GM19238 (cell line): ENCODE measurements at regions not wholly inside any gene's neighbourhood (a gene's known extent, or its start where the extent isn't known, plus 50 kb on each side); places are given as distances from the start of the nearest gene placed in this dataset.

Experiments
- DNase-seq: peaks from one replicate; pipeline ENCODE4 v3.0.0; 2011; ENCODE audit warnings: low spot score; ENCODE audit not compliant: insufficient read length

- no peak for DNase-seq
Observed at GRCh38 chr7:91323626-91324158, 59.5 kb downstream of the FZD1 start.

GRCh38 chr7:91324663-91325062 lies 60.4 kb downstream of the FZD1 start:
- no peak for DNase-seq

DNA sequence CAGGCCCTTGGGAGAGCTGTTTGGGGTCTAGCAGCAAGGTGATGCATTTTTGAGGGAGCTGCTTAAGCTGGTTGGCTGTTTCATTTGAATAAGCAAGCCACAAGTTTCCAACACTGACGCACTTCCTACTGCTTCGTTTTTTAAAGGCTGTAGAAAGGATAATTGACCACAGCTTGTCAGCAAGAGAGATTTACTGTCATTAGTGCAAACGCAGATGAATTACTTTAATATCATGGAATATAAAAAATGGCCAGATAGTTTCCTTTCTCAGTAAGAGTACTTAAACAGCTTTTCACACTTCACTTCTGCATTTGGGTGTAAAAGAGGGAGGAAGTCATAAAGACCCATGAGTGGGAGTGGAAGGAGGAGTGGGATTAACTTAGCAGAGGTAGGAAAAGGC lies 61.5 kb downstream of the FZD1 start:
- DNase-seq = no peak

- DNase-seq = no peak
Observed at GRCh38 chr7:91326516-91327199, 62.4 kb downstream of the FZD1 start.

- no peak for DNase-seq
Observed at GRCh38 chr7:91327346-91327745, 63.1 kb downstream of the FZD1 start.

DNA sequence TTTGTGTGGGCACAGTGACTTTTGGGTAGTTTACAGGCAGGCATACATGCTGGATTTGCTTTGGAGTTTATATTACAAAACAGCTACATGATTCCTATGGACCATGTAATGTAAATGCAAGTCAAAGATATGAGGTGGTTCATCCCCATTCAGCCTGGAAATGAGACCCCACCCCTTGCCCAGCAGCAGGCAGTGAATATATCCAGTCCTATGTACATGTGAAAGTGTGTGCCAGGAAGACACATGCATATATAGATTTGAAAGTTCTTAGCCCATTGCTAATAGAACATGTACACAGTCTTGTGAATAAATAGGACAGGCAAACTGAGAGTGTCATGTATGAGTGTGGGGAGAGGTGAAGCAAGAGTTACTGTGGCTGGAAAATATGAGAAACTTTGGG lies 65.3 kb downstream of the FZD1 start:
- DNase-seq = no peak

GRCh38 chr7:91330191-91330808 lies 66.1 kb downstream of the FZD1 start:
- DNase-seq = no peak

- no peak for DNase-seq
Observed at GRCh38 chr7:91330866-91331265, 66.6 kb downstream of the FZD1 start.

DNA sequence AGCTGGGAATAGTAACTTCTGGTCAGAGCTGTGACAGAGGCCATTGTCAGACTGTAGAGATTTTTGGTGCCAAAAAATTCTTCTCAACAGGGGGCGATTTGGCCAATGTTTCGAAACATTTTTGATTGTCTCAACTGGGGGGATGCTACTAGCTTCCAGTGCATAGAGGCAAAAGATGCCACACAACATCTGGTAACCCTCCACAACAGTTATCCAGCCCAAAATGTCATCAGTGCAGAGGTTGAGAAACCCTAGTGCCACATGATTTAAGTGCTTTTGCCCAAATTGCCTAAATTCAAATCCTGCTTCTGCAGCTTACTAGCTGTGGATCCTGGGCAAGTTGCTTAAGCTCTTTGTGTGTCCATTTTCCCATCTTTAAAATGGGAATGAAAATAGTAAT lies 71.9 kb downstream of the FZD1 start:
- no peak for DNase-seq

- DNase-seq = no peak
Observed at GRCh38 chr7:91338226-91339020, 74.2 kb downstream of the FZD1 start.

- DNase-seq = no peak
Observed at GRCh38 chr7:91342346-91342745, 78.1 kb downstream of the FZD1 start.

DNA sequence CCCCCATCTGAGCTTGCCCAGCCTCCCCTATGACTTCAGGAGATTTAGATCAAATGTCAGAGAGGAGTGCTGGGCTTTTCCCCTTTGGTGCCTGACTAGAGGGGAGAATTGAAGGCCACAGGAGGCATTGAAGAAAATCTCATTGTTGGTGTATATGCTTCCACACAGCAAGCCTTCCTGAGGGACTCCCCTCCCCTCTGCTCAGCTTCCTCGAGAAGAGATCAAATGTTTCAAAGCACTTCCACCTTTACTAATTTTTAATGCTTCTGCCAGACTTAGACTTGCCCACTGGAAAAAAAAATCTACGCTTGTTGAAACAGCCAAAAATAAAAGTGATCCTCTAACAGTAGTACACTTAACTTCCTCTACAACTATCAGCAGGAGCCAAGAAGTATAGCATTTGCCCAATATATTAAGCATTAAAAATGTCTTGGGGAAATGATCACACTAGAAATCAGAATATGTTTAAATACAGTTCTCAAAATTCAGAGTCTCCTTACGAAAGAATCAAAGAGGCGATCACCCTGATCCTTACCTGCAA lies 79.3 kb downstream of the FZD1 start:
- no peak for DNase-seq

DNA sequence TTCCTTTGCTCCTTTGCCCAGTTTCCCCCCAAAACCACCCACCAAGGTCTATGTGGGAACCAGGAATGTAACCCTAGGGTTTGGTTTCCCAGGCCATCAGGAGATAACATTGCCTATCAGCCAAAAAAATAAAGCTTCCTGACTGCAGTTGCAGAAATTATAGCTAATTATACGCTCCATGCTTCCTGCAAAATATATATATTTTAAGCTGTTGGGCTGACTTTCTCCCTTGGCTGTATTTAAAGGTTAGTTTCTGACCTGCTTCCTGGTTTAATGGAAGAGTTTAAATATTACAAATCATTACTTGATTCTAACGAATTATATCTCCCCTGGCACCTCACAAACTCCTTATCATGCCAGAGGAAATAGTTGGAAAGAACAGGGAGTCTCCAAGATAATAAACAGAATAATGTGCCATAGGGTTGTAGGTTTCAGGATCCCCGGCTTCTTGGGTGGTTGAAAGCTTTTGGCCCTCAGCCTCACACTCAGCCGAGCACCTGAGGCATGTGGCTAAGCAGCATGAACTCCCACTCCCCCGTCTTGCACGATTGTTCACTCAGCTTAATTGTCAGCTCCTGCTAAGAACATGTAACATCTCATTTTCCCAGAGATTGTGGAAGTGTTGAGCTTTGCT lies 79.9 kb downstream of the FZD1 start:
- DNase-seq = no peak

DNA sequence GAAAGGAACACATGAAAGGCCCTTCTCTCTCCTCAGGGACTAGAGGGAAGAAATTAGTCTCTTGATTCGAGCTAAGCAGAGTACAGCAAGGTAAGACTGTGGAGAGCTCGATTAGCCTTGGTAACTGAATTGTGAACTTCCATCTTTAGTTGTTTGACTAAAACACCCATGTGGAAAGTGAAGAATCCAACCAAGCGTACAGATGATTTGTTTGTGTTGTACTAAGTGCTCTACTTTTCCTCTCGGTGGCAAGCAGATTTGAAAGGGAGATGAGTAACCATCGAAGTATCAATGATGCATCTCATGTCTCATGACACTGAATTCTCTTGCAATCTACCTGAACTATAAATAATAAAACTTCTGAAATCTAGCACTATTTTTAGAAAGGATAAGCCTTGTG lies 80.7 kb downstream of the FZD1 start:
- no peak for DNase-seq

GRCh38 chr7:91345449-91345848 lies 81.2 kb downstream of the FZD1 start:
- no peak for DNase-seq

GRCh38 chr7:91346426-91346825 lies 82.2 kb downstream of the FZD1 start:
- DNase-seq = no peak

DNA sequence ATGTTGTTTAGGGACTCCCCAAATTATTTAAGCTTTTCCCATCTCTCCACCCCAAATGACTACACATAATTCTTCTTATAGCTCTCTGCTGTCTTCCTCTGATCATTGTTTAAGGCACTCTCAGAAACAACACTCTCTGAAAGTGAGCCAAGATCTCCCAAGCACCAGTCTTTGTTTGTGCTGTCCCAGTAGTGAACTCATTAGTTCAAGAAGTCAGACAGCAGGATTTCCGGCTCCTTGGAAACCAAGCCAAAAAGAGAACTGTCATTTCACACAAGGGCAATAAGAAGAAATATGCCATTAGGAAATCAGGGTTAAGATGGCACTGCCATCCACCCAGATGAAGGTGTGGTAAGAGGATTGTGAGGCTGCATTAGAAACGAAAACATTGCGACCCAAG lies 83.1 kb downstream of the FZD1 start:
- no peak for DNase-seq

DNA sequence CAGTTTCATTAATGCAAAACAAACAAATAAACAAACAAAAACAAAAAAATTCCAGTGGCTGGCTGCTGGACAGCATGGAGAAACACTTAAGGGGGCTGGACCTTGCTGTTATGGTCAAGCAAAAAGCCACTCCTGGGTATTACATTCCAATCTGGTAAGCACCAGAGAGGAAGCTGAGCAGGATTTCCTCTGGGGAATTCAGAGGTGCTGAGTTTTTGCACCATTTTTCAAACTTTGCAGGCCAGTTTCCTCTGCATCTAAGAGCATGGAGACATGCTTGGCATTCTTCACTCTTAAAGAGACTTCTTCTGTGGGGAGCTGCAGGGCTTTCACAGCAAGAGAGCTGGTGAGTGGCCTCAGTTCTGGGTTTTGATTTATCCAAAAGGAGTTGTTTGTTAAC lies 84.5 kb downstream of the FZD1 start:
- DNase-seq = no peak

DNA sequence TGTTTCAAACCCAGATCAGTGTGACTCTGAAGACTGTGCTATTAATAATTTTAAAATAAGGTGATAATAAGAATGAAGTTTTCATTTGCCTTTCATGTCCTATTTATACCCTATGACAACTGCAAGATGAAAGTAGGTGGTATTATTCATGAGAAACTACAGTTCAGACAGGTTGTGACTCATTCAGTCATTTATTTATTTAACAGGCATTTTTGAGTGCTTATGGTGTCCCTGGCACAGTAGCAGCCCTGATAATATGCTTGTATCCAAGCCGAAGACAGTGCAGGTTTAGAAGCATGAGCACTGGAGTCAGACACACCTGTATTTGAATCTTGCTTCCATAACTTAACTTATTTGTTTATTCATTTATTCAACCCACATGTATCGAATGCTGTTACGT lies 87.1 kb downstream of the FZD1 start:
- no peak for DNase-seq

DNA sequence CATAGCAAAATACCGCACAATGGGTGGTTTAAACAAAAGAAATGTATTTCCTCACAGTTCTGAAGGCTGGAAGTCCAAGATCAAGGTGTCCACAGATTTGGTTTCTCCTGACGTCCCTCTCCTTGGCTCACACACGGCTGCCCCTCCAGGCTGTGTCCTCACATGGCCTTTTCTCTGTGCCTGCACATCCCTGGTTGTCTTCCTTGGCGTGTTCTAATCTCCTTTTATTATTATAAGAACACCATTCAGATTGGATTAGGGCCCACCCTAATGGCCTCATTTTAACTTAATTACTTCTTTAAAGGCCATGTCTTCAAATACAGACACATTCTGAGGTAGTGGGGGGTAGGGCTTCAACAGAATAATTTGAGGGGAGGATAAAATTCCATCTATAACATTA lies 87.9 kb downstream of the FZD1 start:
- no peak for DNase-seq

DNA sequence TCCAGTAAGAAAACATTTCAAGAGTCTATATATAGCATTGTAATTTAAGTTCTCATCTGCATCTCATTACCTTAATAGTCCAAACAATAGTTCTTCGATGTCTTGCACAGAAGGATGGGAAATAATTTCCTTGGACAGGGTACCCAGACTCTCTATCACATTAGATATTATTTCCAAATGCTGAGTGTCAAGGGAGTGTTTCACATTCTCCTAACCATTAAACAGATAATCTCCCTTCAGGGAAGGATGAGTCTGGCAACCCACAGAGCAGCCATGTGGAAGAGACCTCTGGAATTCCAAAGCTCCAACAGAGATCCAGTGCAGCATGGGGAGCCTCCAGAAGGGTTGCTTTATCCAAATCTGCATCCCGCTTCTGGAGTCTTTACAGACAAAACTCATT lies 89.6 kb downstream of the FZD1 start:
- no peak for DNase-seq
